GM10248 (cell line): ENCODE measurements at regions not wholly inside any gene's neighbourhood (a gene's known extent, or its start where the extent isn't known, plus 50 kb on each side); places are given as distances from the start of the nearest gene placed in this dataset.
"Not testable (repeated sequence)": the region's sequence is repeated elsewhere in the genome, so short reads cannot be mapped to it uniquely, and the experiment has no call there.

Experiments
- CTCF ChIA-PET: fragments of 300-600 bp; sonication (Branson Sonifier 250); formaldehyde crosslinking; extraction: SDS; loops from one replicate; lab custom pipeline; 2021; ENCODE audit warnings: antibody characterized with exemption; lab: Yijun Ruan, JAX
- POLR2A ChIA-PET: fragments of 350-650 bp; sonication (Branson Sonifier 250); formaldehyde crosslinking; extraction: SDS; loops from one replicate; lab custom pipeline; 2020; ENCODE audit warnings: antibody characterized with exemption; lab: Yijun Ruan, JAX
- DNase-seq: peaks from one replicate; pipeline ENCODE4 v3.0.0; 2012; ENCODE audit errors: extremely low spot score
- TF ChIP-seq, protein P1 (sequence below): IDR thresholded peaks from 2 replicates; pipeline ENCODE4 v1.5.1; 2012; ENCODE audit warnings: mild to moderate bottlenecking, low read depth; ENCODE audit errors: extremely low read depth, missing control alignments, control extremely low read depth

DNA sequence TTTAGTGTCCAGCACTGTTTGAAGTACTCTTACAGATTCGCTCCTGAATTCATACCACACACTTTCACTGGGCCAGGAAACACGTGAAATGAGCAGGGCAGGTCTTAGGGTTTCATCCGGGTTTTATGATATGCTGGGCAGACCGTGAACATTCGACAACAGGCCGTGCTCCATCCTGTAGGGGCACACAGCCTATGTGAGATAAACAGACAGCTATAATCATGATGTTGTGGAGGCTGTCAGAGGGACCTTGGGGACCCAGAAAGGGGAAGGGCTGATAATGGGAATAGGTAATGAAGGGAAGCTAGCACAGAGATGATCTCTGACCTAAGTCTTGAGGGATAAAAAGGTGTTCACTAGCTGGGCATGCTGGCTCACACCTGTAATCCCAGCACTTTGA lies 110.4 kb downstream of the RIN2 start:
- ChIA-PET POLR2A (no interaction called here), CTCF (no interaction called here)
- TF ChIP-seq, protein P1, sequence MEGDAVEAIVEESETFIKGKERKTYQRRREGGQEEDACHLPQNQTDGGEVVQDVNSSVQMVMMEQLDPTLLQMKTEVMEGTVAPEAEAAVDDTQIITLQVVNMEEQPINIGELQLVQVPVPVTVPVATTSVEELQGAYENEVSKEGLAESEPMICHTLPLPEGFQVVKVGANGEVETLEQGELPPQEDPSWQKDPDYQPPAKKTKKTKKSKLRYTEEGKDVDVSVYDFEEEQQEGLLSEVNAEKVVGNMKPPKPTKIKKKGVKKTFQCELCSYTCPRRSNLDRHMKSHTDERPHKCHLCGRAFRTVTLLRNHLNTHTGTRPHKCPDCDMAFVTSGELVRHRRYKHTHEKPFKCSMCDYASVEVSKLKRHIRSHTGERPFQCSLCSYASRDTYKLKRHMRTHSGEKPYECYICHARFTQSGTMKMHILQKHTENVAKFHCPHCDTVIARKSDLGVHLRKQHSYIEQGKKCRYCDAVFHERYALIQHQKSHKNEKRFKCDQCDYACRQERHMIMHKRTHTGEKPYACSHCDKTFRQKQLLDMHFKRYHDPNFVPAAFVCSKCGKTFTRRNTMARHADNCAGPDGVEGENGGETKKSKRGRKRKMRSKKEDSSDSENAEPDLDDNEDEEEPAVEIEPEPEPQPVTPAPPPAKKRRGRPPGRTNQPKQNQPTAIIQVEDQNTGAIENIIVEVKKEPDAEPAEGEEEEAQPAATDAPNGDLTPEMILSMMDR: no peak
- DNase-seq: no peak

DNA sequence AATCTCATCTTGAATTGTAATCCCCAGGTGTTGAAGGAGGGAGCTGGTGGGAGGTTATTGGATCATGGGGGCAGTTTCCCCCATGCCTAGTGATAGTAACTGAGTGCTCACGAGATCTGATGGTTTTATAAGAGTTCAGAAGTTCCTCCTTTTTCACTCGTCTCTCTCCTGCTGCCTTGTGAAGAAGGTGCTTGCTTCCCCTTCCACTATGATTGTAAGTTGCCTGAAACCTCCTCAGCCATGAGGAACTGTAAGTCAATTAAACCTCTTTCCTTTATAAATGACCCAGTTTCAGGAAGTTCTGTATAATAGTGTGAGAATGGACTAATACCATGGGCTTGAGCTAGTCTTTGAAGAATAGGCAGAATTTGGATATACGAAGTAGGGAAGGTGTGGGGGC lies 113.9 kb downstream of the RIN2 start:
- no peak for DNase-seq
- CTCF ChIA-PET: no interaction called here
- POLR2A ChIA-PET: no interaction called here
- TF ChIP-seq, protein P1: no peak

DNA sequence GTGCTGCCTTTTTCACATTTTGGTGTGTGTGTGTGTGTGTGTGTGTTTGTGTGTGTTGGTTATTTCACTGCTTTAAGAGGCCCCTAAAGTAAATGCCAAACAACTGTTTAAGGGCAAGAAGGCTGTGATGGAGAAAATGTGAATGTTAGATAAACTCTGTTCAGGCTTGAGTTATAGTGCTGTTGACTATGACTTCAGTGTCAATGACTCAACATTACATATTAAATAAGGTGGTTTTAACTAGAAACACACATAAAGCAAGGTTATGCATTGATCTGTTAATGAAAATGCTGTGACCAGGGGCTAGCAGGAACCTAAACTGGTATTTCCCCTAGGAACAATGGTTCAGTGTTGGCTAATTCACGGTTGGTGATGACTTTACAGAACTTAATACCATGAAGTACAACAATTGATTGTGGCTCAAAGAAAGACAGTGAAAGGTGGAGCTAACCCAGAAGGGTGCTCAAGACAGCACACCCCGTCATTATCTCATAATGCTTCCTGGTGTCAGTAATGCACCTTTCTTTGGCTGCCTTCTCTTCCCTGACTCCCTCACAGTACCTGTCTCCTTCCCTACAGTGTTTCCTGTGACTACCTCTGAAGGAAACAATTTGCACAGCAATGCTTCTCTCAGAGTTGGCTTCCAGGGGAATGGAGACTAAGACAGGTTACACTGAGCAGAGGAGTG lies 116.1 kb downstream of the RIN2 start:
- POLR2A ChIA-PET: no interaction called here
- DNase-seq: no peak
- TF ChIP-seq, protein P1: no peak
- CTCF ChIA-PET: interaction anchor here (1.7 kb wide), 1 partner anchor 11 kb away, joined by 4 read pairs; no protein-coding TSS in a partner anchor

DNA sequence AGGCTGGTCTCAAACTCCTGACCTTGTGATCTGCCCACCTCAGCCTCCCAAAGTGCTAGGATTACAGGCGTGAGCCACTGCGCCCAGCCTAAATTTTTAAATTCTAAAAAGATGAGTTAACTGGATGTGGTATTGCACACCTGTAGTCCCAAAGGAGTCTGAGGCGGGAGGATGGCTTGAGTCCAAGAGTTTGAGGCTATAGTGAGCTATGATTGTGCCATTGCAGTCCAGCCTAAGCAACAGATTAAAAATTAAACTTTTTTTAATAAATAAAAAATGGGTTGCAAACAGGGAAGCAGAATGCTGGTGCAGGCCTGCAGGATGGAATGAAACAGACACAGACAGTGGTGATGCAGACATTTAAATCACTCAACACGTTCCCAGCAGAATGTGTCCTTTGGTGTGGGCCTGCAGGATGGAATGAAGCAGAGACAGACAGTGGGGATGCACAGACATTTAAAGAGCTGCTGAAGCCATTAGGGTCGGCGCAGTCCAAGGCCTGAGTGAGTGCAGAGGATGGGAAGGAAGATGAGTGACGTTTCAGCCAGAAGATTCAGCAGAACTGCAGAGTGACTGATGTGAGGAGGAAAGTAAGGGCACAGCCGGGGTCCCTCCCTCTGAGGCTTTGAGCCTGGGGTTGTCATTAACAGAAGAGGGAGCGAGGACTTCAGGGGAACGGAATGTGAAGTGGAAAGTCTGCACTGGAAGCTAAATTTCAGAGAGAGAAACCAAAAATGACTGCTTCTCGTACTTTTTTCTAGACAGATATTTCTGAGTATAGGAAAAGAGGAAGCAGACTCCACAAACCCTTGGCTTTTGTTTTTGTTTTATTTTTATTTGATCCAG lies 117.5 kb downstream of the RIN2 start:
- ChIA-PET CTCF (interaction anchor here (1.0 to 1.7 kb wide), 2 partner anchors 10 to 47 kb away, joined by 3 to 4 read pairs; no protein-coding TSS in a partner anchor), POLR2A (no interaction called here)
- no peak for DNase-seq
- TF ChIP-seq, protein P1: no peak

DNA sequence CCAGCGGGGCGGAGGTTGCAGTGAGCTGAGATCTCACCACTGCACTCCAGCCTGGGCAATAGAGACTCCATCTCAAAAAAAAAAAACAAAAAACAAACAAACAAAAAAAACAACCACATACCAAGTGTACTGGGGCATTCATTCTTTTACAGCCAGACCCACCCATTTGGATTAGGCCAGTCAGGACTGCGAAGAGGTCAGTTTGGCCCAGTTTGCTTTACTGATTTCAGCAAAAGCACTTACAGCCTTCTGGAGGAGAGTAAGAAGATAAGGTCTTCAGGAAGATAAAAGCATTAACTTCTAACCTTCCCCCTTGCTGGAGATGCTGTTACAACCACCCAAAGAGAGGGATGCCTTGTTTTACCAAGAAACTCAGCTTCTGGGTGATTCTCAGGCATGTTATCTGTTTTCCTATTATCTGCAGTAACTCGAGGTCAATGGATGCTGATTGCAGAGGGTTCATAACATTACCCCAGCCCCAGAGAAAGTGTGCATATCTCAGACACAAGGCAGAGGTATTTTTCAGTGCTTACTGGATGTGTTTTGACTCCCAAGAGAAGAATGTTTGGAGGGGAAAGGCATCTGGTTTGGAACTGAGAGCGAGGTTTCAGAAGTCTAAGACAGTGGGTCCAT lies 118.9 kb downstream of the RIN2 start:
- POLR2A ChIA-PET: no interaction called here
- CTCF ChIA-PET: no interaction called here
- TF ChIP-seq, protein P1: no peak
- DNase-seq: no peak

DNA sequence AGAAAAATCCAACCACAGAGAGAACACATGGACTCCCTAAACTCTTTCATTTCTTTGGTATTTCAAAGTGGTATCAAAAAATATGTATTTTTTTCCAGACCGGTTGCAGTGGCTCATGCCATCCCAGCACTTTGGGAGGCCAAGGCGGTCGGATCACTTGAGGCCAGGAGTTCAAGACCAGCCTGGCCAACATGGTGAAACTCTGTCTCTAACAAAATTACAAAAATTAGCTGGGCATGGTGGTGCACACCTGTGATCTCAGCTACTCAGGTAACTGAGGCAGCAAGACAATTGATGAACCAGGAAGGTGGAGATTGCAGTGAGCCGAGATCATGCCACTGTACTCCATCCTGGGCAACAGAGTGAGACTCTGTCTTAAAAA lies 121.8 kb downstream of the RIN2 start:
- CTCF ChIA-PET: not testable (repeated sequence)

More for the DNA sequence above, 121.8 kb downstream of the RIN2 start:
- POLR2A ChIA-PET, DNase-seq: not testable (repeated sequence)
